CD4-positive, CD25-positive, alpha-beta regulatory T cell (primary cell): ENCODE measurements at regions not wholly inside any gene's neighbourhood (a gene's known extent, or its start where the extent isn't known, plus 50 kb on each side); places are given as distances from the start of the nearest gene placed in this dataset.

Source experiments
- ATAC-seq, 2 donors: fragments of 150-1000 bp; cut with Tn5 transposase; one replicate each; pipeline ENCODE4 v1.10.0; 2021; ENCODE audit warnings: low read depth in 2 of 2, moderate number of reproducible peaks in 2 of 2, moderate library complexity in 1 of 2
- DNase-seq, 3 donors: peaks; one replicate each; pipeline versions ENCODE4 v3.0.0 to v3.0.0-alpha.2; 2012 to 2022; ENCODE audit warnings: mixed read lengths in 1 of 3
- H3K27ac ChIP-seq: one replicate; pipeline ENCODE4 v1.7.0; 2013; ENCODE audit warnings: mild to moderate bottlenecking, low read length; ENCODE audit not compliant: insufficient read depth, poor library complexity, severe bottlenecking
- H3K27me3 ChIP-seq: one replicate; pipeline ENCODE4 v1.7.0; 2013; ENCODE audit warnings: low read length; ENCODE audit not compliant: control insufficient read depth, insufficient read depth
- H3K36me3 ChIP-seq: one replicate; pipeline ENCODE4 v1.7.0; 2013; ENCODE audit warnings: mild to moderate bottlenecking, low read length, moderate library complexity; ENCODE audit not compliant: control insufficient read depth, insufficient read depth
- H3K4me1 ChIP-seq: 2 replicates; pipeline ENCODE4 v1.7.0; 2013; ENCODE audit warnings: mild to moderate bottlenecking, low read length; ENCODE audit not compliant: insufficient read depth, control insufficient read depth, poor library complexity, severe bottlenecking
- H3K4me3 ChIP-seq: one replicate; pipeline ENCODE4 v1.7.0; 2013; ENCODE audit warnings: low read depth, mild to moderate bottlenecking, low read length, moderate library complexity
- H3K9me3 ChIP-seq, 2 experiments: 1 replicate in 1 of 2; 2 replicates in 1 of 2; pipeline ENCODE4 v1.7.0; 2013; ENCODE audit warnings: low read length in 2 of 2, mild to moderate bottlenecking in 1 of 2, moderate library complexity in 1 of 2; ENCODE audit not compliant: control insufficient read depth in 2 of 2
- H3K27ac Mint-ChIP-seq, 3 donors: one replicate each; pipeline ENCODE4 v1.8.0; 2020 to 2022; ENCODE audit warnings: mild to moderate bottlenecking in 3 of 3, mixed read lengths in 3 of 3, moderate library complexity in 2 of 3
- H3K27me3 Mint-ChIP-seq: one replicate; pipeline ENCODE4 v1.8.0; 2022; ENCODE audit warnings: mild to moderate bottlenecking, mixed read lengths
- H3K36me3 Mint-ChIP-seq: one replicate; pipeline ENCODE4 v1.8.0; 2020; ENCODE audit warnings: mixed read lengths
- H3K4me1 Mint-ChIP-seq, 4 donors: one replicate each; pipeline ENCODE4 v1.8.0; 2020 to 2022; ENCODE audit warnings: mixed read lengths in 4 of 4, mild to moderate bottlenecking in 1 of 4
- H3K4me3 Mint-ChIP-seq, 4 donors: one replicate each; pipeline ENCODE4 v1.8.0; 2020 to 2022; ENCODE audit warnings: mild to moderate bottlenecking in 4 of 4, mixed read lengths in 4 of 4, moderate library complexity in 3 of 4
- H3K9me3 Mint-ChIP-seq, 7 donors: one replicate each; pipeline ENCODE4 v1.8.0; 2020 to 2022; ENCODE audit warnings: mixed read lengths in 7 of 7, mild to moderate bottlenecking in 3 of 7, moderate library complexity in 2 of 7

DNA sequence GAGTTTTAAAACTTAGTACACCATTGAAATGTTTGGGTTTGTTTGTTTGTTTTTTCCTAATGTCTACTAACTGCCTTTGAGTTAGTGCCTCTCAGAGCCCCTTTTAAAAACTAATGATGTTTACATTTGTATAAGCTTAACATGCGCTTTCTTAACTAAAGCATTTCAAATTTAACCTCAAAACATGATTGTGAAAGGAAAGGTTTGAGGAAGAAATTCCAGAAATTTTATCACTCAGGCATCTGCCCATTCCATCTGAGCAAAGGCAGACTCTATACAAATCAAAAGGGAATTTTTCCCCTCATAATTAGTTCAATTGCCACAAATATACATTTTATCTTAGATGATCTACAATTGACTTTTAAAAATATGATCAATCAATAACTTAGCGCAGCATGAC lies 230.7 kb upstream of the CAND1 start:
- Mint-ChIP-seq H3K9me3 (no peaks in the 10 kb centered on the region), H3K36me3 (no peaks in the 10 kb centered on the region), H3K4me3 (no peak overlapping the region), H3K27ac (no peak overlapping the region), H3K4me1 (no peaks in the 10 kb centered on the region), H3K27me3 (peaks cover 15% of the 10 kb centered on the region)
- H3K4me3 ChIP-seq, result no peak overlapping the region
- no peaks in the 10 kb centered on the region for H3K27me3 ChIP-seq
- H3K4me1 ChIP-seq, result no peaks in the 10 kb centered on the region
- DNase-seq (no peak), ATAC-seq (no peak)
- H3K36me3 ChIP-seq, result no peaks in the 10 kb centered on the region
- no peak overlapping the region for H3K27ac ChIP-seq
- no peaks in the 10 kb centered on the region for H3K9me3 ChIP-seq

GRCh38 chr12:67039995-67040860 lies 228.9 kb upstream of the CAND1 start:
- Mint-ChIP-seq H3K27ac (no peak overlapping the region), H3K9me3 (no peaks in the 10 kb centered on the region), H3K4me3 (no peak overlapping the region), H3K27me3 (peaks cover 19% of the 10 kb centered on the region), H3K4me1 (no peaks in the 10 kb centered on the region), H3K36me3 (no peaks in the 10 kb centered on the region)
- DNase-seq (no peak), ATAC-seq (no peak)
- Histone ChIP-seq H3K36me3 (no peaks in the 10 kb centered on the region), H3K4me3 (no peak overlapping the region), H3K4me1 (no peaks in the 10 kb centered on the region), H3K27me3 (peaks cover 1% of the 10 kb centered on the region), H3K27ac (no peak overlapping the region), H3K9me3 (no peaks in the 10 kb centered on the region)

DNA sequence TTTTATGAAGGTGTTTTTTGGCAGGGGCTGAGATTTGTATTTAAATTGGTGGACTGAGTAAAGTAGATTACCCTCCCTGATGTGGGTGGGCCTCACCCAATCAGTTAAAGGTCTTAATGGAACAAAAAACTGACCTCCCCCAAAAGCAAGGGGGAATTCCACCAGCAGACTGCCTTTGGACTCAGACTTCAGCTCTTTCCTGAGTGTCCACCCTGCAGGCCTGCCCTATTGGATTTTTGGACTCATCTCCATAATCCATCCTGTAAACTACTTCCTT lies 228.4 kb upstream of the CAND1 start:
- H3K36me3 ChIP-seq, result no peaks in the 10 kb centered on the region
- no peak for DNase-seq
- ATAC-seq, result no peak

DNA sequence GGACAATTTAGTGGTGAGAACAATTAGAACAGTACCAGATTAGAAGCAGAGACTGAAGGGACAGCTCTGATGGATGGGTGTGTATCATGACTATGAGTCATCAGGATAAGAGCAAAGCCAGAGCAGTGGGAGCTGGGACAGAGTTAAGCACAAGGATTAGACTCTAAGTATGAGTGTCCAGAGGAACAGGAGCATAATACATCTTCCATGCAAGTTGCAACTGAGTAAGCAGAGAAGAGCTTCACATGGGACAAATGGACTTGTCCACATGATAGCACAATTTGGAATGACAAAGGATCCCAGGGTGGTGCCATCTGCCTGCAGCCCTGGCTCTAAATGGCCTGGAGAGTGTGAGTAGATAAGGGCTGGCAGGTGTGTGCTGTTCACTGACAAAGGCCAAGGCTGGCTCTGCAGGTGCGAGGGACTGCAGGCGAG lies 226.4 kb upstream of the CAND1 start:
- ATAC-seq, result no peak
- peaks cover 18% of the 10 kb centered on the region for H3K27me3 Mint-ChIP-seq
- Histone ChIP-seq H3K36me3 (no peaks in the 10 kb centered on the region), H3K9me3 (no peaks in the 10 kb centered on the region), H3K4me3 (no peak overlapping the region), H3K4me1 (no peaks in the 10 kb centered on the region), H3K27ac (no peak overlapping the region), H3K27me3 (peaks cover 3% of the 10 kb centered on the region)
- no peaks in the 10 kb centered on the region for H3K9me3 Mint-ChIP-seq
- DNase-seq, result no peak
- H3K27ac Mint-ChIP-seq, result no peak overlapping the region
- no peak overlapping the region for H3K4me3 Mint-ChIP-seq
- H3K4me1 Mint-ChIP-seq, result no peaks in the 10 kb centered on the region
- H3K36me3 Mint-ChIP-seq, result no peaks in the 10 kb centered on the region

More for the DNA sequence above, 228.4 kb upstream of the CAND1 start:
- Histone ChIP-seq H3K9me3 (no peaks in the 10 kb centered on the region), H3K27ac (no peak overlapping the region), H3K4me3 (no peak overlapping the region), H3K27me3 (peaks cover 3% of the 10 kb centered on the region), H3K4me1 (no peaks in the 10 kb centered on the region)
- Mint-ChIP-seq H3K27me3 (peaks cover 17% of the 10 kb centered on the region), H3K27ac (no peak overlapping the region), H3K4me3 (no peak overlapping the region), H3K4me1 (no peaks in the 10 kb centered on the region), H3K9me3 (no peaks in the 10 kb centered on the region), H3K36me3 (no peaks in the 10 kb centered on the region)

GRCh38 chr12:67043771-67044170 lies 225.4 kb upstream of the CAND1 start:
- Mint-ChIP-seq H3K27me3 (peaks cover 23% of the 10 kb centered on the region), H3K36me3 (no peaks in the 10 kb centered on the region), H3K27ac (no peak overlapping the region), H3K4me1 (no peaks in the 10 kb centered on the region), H3K9me3 (peaks cover 0 to under 1% (median 0%) of the 10 kb centered on the region in 7 donors), H3K4me3 (no peak overlapping the region)
- ATAC-seq (no peak), DNase-seq (no peak)
- Histone ChIP-seq H3K27ac (no peak overlapping the region), H3K36me3 (no peaks in the 10 kb centered on the region), H3K4me1 (no peaks in the 10 kb centered on the region), H3K9me3 (no peaks in the 10 kb centered on the region), H3K4me3 (no peak overlapping the region), H3K27me3 (peaks cover 3% of the 10 kb centered on the region)

GRCh38 chr12:67045650-67046049 lies 223.5 kb upstream of the CAND1 start:
- no peak overlapping the region for H3K4me3 ChIP-seq
- H3K27ac Mint-ChIP-seq, result no peak overlapping the region

DNA sequence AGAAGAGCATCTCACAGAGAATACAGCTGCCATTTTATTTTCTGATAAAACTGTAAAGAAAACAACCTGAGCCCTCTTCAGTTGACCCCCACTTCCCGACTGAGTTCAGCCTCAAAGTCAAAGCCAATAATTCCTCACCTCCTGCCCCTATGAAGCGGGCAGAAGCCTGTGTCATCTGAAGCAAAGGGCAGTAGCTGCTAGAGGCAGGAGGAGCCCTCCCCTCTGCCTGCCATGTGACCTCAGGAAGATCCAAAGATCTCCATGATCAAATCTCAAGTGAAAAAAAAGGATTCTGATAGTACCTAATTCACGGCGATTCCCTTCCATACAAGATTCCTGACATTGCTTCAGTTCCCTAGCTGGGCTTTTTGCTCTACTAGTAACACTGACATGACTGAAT lies 223.1 kb upstream of the CAND1 start:
- Mint-ChIP-seq H3K36me3 (no peaks in the 10 kb centered on the region), H3K9me3 (peaks cover 0 to 2% (median 0%) of the 10 kb centered on the region in 7 donors), H3K4me1 (no peaks in the 10 kb centered on the region), H3K27ac (no peak overlapping the region), H3K27me3 (peaks cover 18% of the 10 kb centered on the region), H3K4me3 (no peak overlapping the region)
- no peak for DNase-seq
- H3K27ac ChIP-seq, result no peak overlapping the region
- no peak overlapping the region for H3K4me3 ChIP-seq
- H3K27me3 ChIP-seq, result peaks cover 3% of the 10 kb centered on the region
- H3K4me1 ChIP-seq, result no peaks in the 10 kb centered on the region
- no peaks in the 10 kb centered on the region for H3K9me3 ChIP-seq
- no peaks in the 10 kb centered on the region for H3K36me3 ChIP-seq
- no peak for ATAC-seq

More at GRCh38 chr12:67045650-67046049, 223.5 kb upstream of the CAND1 start:
- DNase-seq (no peak), ATAC-seq (no peak)
- no peaks in the 10 kb centered on the region for H3K4me1 ChIP-seq
- H3K27ac ChIP-seq, result no peak overlapping the region
- peaks cover 0 to 2% (median 0%) of the 10 kb centered on the region in 7 donors for H3K9me3 Mint-ChIP-seq
- no peaks in the 10 kb centered on the region for H3K36me3 ChIP-seq
- H3K9me3 ChIP-seq, result no peaks in the 10 kb centered on the region
- peaks cover 3% of the 10 kb centered on the region for H3K27me3 ChIP-seq
- H3K4me3 Mint-ChIP-seq, result no peak overlapping the region
- peaks cover 18% of the 10 kb centered on the region for H3K27me3 Mint-ChIP-seq
- no peaks in the 10 kb centered on the region for H3K4me1 Mint-ChIP-seq
- no peaks in the 10 kb centered on the region for H3K36me3 Mint-ChIP-seq

- H3K4me3 ChIP-seq, result no peak overlapping the region
- H3K27me3 Mint-ChIP-seq, result peaks cover 14% of the 10 kb centered on the region
- no peaks in the 10 kb centered on the region for H3K4me1 ChIP-seq
- ATAC-seq (no peak), DNase-seq (no peak)
- H3K36me3 Mint-ChIP-seq, result no peaks in the 10 kb centered on the region
- H3K27ac Mint-ChIP-seq, result no peak overlapping the region
- no peaks in the 10 kb centered on the region for H3K9me3 ChIP-seq
- no peaks in the 10 kb centered on the region for H3K4me1 Mint-ChIP-seq
- peaks cover 0 to 2% (median 0%) of the 10 kb centered on the region in 7 donors for H3K9me3 Mint-ChIP-seq
- H3K27me3 ChIP-seq, result peaks cover 3% of the 10 kb centered on the region
- H3K4me3 Mint-ChIP-seq, result no peak overlapping the region
- no peaks in the 10 kb centered on the region for H3K36me3 ChIP-seq
- no peak overlapping the region for H3K27ac ChIP-seq
These were observed 221.5 kb upstream of the CAND1 start for GRCh38 chr12:67047634-67048033.
